ENCODE measurements at regions not wholly inside any gene's neighbourhood (a gene's known extent, or its start where the extent isn't known, plus 50 kb on each side); places are given as distances from the start of the nearest gene placed in this dataset.

GRCh38 chr9:7968687-7969086 lies 169.1 kb upstream of the DMAC1 start:
- H3K27ac Mint-ChIP-seq, result no peak overlapping the region
- H3K4me3 Mint-ChIP-seq, result no peak overlapping the region
- H3K36me3 Mint-ChIP-seq, result no peaks in the 10 kb centered on the region
- TF ChIP-seq CTCF (conservative IDR thresholded peaks at IDR 0.05), result no peak
- H3K27me3 Mint-ChIP-seq, result no peaks in the 10 kb centered on the region
- H3K4me1 Mint-ChIP-seq (ENCODE audit: unreplicated experiment), result peaks cover 17% of the 10 kb centered on the region
- no peak for DNase-seq (ENCODE audit: extremely low spot score, unreplicated experiment)
- H3K9me3 Mint-ChIP-seq, result peaks cover 10% of the 10 kb centered on the region

GRCh38 chr9:7967851-7968250 lies 168.3 kb upstream of the DMAC1 start:
- DNase-seq (ENCODE audit: extremely low spot score, unreplicated experiment), result no peak
- H3K36me3 Mint-ChIP-seq, result no peaks in the 10 kb centered on the region
- no peak for TF ChIP-seq CTCF (conservative IDR thresholded peaks at IDR 0.05)
- H3K27ac Mint-ChIP-seq, result peak overlapping the region; percentile 48
- H3K9me3 Mint-ChIP-seq, result peaks cover 10% of the 10 kb centered on the region
- H3K4me1 Mint-ChIP-seq (ENCODE audit: unreplicated experiment), result peaks cover 15% of the 10 kb centered on the region
- peak overlapping the region; percentile 48 for H3K4me3 Mint-ChIP-seq
- H3K27me3 Mint-ChIP-seq, result no peaks in the 10 kb centered on the region

GRCh38 chr9:7967093-7967827 lies 167.7 kb upstream of the DMAC1 start:
- no peak overlapping the region for H3K4me3 Mint-ChIP-seq
- H3K27ac Mint-ChIP-seq, result peak overlapping the region; percentile 48

GRCh38 chr9:7965063-7965462 lies 165.5 kb upstream of the DMAC1 start:
- no peak overlapping the region for H3K4me3 Mint-ChIP-seq
- no peak overlapping the region for H3K27ac Mint-ChIP-seq
- H3K36me3 Mint-ChIP-seq, result no peaks in the 10 kb centered on the region
- no peak for TF ChIP-seq CTCF (conservative IDR thresholded peaks at IDR 0.05)
- DNase-seq (ENCODE audit: extremely low spot score, unreplicated experiment), result no peak
- peaks cover 15% of the 10 kb centered on the region for H3K9me3 Mint-ChIP-seq
- H3K27me3 Mint-ChIP-seq, result no peaks in the 10 kb centered on the region
- H3K4me1 Mint-ChIP-seq (ENCODE audit: unreplicated experiment), result peaks cover 40% of the 10 kb centered on the region

More at GRCh38 chr9:7967093-7967827, 167.7 kb upstream of the DMAC1 start:
- H3K4me1 Mint-ChIP-seq (ENCODE audit: unreplicated experiment), result peaks cover 18% of the 10 kb centered on the region
- no peaks in the 10 kb centered on the region for H3K27me3 Mint-ChIP-seq
- H3K36me3 Mint-ChIP-seq, result no peaks in the 10 kb centered on the region
- DNase-seq (ENCODE audit: extremely low spot score, unreplicated experiment), result no peak
- peaks cover 13% of the 10 kb centered on the region for H3K9me3 Mint-ChIP-seq
- TF ChIP-seq CTCF (conservative IDR thresholded peaks at IDR 0.05), result no peak

GRCh38 chr9:7963026-7963425 lies 163.4 kb upstream of the DMAC1 start:
- DNase-seq (ENCODE audit: extremely low spot score, unreplicated experiment), result no peak
- peaks cover 46% of the 10 kb centered on the region for H3K4me1 Mint-ChIP-seq (ENCODE audit: unreplicated experiment)
- no peak for TF ChIP-seq CTCF (conservative IDR thresholded peaks at IDR 0.05)
- no peak overlapping the region for H3K27ac Mint-ChIP-seq
- no peak overlapping the region for H3K4me3 Mint-ChIP-seq
- no peaks in the 10 kb centered on the region for H3K36me3 Mint-ChIP-seq
- no peaks in the 10 kb centered on the region for H3K27me3 Mint-ChIP-seq
- H3K9me3 Mint-ChIP-seq, result peaks cover 10% of the 10 kb centered on the region

Data from type B pancreatic cell (in vitro differentiated cells).